NCI-H345 (cell line): ENCODE measurements at regions not wholly inside any gene's neighbourhood (a gene's known extent, or its start where the extent isn't known, plus 50 kb on each side); places are given as distances from the start of the nearest gene placed in this dataset.

Experiments
- DNase-seq: peaks from one replicate; lab custom pipeline; 2025; lab: John Stamatoyannopoulos, UW

DNA sequence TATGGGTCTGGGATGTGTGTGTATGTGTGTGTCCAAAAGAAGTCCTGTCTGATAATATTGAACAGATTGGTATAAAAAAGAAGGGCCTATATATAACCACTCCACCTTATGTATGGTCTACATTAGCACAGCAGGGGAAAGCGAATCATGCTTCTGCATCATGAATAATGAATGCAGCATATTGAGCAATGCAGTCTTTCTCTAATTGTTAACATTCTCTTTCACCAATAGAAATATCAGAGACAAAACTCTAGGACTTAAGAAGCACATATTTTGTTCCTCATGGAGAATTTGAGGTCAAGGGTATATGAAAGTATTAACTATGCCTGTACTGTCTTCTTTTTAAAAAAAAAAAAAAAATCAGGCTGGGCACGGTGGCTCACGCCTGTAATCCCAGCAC lies 264.3 kb upstream of the NOCT start:
- DNase-seq, result no peak

DNA sequence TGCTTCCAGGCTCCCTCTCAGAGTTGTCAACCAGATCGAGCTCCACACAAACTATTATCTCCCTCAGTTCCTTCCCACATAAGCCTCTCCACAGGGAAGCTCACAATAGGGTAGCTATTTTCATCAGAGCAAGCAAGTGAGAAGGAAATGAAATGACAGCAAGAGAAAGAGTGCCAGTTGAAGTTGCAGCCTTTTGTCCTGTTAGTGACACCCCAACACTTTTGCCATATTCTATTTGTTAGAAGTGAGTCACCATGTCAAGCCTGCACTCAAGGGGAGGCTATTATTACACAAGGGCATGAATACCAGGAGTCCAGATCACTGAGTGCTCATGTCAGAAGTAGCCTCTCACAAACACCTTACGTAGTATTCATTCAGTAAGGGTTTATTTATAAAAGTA lies 266.3 kb upstream of the NOCT start:
- no peak for DNase-seq

DNA sequence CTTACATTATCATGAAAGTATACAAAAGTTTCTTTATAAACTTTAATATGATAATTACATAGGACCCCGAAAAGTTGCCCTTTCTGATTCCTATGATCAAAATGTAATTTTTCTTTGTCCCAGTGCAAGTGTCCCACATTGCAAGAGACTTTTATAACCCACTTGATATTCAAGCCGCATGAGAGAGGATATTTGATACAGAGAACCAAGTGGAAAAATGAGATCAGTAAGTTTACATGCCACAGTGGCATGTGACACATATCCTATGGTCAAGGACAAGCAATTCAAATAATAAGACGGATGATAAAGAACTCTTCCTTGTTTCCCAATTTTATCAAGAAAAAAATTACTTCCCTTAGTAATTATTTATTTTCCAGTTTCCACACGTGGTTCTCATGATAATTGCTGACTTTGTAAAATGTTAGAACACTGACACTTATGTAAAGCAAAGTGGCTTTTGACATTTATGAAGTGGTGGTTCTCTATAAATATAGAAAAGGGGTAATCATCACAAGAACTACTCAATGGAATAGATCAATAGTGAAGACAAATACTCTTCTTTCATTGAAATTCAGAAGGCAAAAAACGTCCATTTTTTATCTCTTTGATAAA lies 273.7 kb upstream of the NOCT start:
- no peak for DNase-seq

DNA sequence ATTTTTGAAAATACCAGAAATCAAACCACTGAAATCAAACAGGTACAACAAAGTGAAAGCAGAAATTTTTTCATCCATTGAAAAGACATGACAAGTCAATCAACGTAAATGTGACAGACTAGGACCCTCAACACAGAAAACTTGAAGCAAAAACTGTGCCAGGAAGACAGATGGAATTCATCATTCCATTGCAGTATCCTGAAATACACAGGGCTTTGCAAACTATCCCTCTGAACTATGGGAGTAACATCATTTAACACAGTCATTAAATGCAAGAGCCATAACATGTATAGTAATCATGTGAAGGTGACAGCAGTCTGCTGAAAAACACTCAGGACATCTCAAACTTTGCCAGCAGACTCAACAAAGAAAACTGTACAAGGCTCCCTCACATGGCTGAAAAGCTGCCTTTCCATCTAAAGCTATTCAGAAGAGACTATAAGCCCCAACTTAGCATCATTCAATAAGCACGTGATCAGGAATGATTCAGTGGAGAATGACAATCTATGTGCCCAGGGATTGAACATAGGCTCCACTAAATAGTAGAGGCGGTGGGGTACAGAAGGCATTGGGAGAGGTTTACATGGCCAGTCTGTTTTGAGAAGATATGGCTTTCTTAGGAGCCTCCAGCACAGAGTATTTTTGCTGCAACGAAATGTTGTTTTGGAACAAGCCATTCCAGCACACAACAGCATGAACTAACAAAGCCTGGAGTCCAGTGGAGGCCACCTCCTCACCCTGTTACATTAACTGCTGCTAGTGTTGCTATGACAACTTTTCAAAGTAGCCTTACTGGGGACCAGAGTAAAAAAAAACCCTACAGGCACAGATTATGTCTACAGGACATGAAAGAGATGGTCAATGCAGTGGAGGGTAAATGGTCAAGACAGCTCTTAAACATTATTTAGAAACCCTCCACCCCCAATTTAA lies 274.5 kb upstream of the NOCT start:
- no peak for DNase-seq

DNA sequence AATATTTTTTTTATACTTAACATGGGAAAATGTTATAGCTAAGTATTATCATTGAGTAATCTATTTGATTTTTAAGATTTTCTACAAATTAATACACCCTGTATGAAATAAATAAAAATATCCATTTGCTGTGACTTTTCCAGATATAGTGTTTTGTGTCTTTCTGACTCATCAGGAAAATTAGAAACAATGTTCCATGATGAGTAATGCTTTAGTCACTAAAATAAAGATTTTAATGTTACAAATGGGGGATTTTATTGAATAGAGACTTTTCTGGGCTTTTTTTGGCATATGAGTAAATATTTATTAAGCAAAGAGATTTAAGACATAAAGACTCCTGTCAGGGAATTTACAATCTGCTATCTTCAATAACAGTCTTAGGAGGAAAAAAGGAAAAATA lies 279.2 kb upstream of the NOCT start:
- DNase-seq, result no peak

DNA sequence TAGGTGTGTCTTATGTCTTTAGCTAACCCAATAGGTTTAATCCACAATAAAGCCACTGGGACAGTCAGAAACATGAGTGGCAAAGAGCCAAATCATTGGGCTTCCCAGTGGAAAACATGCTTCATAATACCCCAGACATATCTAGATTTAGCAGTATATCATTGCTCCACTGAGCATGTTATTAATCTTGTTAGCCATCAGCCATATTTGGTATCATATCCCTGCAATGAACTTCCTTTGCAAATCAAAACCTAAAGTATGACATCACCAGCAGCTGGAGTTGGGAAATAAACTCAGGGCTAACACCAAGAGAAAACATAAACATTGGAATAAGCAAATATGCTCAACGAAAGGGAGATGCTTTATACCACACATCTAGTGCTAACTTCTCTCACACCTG lies 280.8 kb upstream of the NOCT start:
- no peak for DNase-seq

DNA sequence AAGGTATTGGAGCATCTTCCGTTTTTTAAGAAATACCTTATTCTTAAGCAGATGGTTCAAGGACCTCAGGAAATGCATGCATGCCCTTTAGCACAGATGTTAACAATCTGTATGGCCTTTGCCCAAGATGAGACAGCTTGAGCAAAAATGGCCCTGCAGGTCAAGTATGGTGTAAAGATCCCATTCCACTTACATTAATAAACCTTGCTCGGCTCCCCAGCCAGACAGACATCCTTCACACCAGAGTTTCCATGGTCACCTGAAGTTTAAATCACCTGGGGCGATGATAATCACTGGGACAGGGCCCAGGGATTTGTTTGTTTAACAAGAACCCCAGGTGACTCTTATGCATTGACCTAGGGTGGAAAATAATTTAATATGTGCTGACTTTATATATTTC lies 287.0 kb upstream of the NOCT start:
- DNase-seq, result no peak

DNA sequence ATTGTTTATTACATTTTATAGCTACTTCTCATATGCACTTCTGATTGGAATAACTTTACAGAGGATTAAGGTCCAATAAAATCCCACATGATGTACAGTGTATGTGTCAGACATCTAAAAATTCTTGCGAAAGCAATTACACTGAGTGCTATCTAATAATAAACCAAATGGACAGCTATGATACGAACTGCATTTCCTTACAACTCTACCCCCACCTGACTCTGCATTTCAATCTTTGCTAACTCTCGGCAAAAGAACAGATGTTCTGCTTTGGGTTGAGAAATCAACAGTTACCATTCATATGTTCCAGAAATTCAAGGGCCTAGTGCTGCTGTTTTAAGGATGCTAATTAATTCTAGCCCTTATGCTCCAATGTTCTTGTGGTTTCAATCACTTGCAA lies 287.9 kb upstream of the NOCT start:
- no peak for DNase-seq

DNA sequence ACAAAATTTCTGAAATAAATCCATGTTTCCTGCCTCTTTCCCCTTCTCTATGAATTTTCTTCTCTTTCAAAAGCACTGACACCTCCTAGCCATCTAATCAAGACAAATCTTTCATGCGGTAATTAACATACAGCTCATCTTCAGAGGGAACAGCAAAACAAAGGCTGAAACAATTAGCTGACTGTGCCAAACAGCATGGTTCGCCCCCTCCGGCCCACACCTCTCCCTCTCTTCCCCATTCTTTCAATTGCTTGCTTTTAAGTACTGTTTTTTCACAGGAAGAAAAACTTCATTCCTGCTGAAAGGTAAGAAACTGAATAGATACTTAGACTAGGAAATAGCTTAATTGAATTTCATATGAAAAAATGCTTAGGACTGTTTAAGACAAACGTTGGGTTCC lies 291.1 kb upstream of the NOCT start:
- DNase-seq, result no peak

DNA sequence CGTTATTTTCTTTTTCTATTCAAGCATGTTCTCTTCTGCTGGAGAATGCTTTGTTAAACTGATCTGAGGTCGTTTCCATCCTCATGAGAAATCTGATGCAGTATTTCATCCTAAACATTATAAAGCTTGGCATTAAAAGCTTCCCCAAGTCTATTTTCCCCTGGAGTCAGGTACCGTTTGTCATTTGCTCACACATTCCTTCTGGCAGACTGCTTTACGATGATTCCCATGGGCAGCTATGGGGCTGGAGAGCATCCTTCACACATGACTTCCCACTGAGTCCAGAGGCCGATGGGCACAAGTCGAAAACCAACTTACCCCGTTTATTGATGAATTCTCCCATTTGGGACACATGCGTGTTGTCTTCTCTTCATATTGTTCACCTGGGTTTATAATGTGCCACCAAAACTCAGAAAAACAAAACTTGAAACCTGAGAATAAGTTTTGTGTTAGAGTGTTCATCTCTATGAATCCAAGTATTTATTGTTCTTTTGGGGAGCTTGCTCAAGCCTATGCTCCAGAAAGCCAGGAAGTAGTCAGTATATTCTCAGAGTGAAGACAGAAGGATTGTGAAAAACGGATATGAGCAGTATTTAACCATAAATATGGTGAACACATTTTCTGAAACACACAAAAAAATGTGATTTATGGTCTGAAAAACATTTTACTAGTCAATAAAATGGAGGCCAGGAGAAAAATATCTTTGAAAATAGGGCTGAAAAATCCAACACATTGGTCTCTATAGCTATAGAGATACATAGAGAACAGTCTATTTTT lies 298.8 kb upstream of the NOCT start:
- DNase-seq, result no peak

DNA sequence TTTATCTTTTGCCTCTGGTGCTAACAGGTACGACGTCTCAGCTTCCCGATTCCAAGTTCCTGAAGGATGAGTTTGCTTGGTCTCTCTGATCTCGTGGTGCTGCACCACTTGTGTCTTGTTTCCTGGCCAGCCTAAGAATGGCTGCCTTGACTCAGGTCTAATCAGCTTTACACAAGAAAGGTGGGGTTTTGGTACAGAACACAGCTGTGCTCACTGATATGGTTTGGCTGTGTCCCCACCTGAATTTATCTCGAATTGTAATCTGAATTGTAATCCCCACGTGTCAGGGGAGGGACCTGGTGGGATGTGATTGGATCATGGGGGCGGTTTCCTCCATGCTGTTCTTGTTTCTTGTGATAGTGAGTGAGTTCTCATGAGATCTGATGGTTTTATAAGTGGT lies 305.3 kb upstream of the NOCT start:
- DNase-seq, result no peak

DNA sequence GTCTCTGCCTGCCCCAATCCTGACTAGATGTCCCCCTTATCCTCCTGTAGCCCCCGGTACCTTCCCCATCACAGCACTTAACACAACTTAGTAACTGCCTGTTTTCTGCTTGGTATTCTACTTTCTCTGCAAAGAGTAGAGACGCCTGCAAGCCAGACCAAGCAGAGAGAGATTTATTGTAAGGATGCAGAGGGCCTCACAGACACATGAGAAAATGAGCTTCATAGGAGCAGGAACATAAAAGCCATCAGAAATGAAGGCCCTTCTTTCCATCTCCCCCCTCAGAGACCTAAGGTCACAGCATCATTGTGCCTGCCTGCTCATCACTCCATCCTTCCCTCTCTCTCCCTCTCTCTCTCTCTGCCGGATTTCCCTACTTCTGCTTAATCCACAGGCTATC lies 305.7 kb upstream of the NOCT start:
- no peak for DNase-seq

DNA sequence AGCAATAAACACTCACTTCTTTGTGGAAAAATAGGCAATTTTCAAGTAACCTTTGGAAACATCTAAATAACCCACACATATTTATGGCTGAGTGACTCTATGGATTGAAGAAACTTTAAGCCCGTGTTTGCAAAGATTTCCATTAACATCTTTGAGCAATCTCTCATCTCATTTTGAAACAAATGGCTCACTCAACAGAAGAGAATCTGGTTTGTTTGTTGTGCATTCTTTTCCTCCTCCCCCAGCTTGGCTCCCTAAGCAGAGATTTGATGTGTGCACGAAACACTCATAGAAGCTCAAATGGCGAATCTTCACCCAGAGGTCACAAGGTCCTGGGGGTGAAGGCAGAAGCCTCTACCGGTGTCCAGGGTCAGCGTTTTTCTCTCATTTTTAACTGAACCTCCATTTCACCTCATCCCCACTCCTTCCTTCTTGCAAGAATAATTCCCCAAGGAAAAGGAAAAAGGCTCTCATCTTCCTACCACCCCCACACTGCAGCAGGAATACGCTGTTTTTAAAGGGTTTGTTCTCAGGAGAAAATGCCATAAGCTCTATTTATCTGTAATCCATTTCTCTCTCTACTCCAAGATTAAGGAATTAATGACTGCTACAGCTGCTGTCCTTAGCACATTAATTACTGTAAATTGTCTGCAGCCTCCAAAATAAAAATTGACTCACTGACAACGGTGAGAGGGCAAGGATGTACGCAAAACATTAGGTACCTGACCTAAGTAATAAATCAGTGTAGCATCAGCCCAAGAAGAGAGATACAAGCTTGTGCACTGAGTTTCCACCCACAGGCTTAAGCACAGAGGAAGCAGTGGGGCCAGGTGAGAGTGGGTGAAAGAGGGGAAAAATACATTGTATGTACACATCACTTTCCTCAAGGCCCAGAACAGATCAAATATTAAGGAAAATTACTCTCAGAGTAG lies 307.6 kb upstream of the NOCT start:
- DNase-seq, result no peak

DNA sequence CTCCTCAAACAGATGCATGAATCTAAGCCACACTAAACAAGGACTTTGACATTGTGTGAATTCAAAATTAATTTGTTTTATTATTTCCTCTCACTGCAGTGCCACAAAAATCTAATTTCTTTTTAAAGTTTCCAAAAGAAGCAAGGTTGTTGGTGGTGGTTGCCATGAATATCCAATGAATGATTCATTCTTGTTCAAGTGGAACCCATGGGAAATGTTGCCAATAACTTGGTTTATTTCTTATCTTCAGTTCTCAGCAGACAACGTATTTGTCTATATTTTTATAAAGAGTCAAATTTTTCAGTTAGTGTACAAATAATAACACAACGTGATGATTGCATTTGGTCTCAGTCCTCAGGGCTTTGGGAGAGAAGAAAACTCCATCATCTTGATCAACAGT lies 309.4 kb upstream of the NOCT start:
- DNase-seq, result no peak

DNA sequence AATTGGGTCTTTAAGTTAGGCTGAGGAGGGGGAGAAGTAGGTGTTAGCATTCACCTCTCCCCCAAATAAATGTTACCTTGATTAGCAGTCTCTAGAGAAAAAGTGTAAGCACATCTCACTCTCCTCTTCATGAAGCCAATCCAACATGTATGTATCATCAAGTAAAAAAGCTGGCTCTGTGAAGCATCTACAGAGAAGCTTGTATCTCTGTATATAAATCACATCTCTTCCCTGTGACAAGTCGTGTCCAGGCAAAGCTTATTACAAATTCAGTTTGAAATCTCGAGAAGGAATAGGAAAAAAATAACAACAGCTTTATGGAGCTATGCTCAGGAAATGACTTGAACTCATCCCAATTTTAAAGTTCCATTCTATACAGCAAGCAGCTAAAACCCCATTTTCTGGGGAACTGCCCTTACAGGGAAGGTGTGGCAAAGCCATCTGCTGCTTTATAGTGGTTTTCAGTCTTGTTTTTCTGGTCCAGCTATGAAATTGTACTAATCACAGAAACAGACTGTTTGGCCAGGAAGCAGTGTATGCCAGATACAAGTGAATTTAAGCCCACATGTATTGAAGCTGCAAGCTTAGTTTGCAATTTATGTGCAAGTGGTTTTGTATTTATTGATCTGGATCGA lies 313.3 kb upstream of the NOCT start:
- DNase-seq, result no peak

DNA sequence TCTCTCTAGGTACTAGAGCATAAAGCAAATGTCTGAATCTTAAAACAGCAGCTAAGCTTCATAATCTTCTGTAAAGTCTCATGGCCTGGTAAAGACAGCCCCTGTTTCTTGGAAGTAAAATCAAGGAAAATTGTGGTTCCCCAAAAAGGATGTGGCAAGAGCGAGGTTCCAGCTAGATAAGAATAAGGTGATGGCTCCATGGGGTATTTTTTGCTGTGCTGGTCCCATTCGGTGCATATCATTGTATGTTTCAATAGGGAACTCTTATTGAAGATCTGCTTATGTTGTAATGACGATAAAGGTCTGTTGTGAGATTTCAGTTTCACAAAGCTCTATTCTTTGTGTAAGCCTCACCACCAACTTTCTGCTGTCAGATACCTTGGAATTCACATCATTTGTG lies 316.9 kb upstream of the NOCT start:
- DNase-seq, result no peak

DNA sequence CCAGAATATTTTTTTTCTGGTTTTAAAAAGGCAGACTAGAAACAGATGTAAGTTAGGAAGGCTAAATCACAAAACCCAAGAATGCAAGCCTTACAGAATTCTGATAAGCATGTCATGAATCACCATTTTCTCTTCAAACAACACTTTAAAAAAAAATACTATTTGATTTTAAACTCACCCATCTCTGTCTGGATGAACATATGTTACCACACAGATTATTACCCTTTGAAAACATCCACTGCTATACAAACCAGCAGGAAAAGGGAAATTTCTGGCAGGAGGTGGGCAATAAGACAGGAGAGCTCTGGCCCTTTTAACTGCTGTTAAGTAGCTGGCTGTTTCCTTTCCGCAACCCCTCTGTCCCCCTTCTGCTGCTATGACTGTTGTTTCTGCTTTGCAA lies 317.7 kb upstream of the NOCT start:
- DNase-seq, result no peak

DNA sequence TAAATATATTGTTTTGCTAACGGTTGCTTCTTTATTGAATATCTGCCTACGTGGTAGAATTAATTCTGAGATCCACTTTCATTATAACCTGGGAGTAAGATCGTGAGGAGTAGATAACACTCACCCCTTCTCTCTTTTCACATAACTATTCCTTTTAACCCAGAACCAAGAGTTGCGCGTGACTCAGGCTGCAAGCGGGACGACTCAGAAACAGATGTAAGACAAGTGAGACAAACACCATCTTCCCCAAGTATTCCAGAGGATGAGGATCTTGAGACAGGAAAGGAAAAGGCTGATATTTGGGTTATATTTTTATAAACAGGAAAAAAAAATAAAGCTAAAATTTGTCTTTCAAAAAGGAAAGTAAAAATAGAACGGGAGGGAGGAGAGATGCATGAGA lies 318.8 kb upstream of the NOCT start:
- DNase-seq, result no peak

DNA sequence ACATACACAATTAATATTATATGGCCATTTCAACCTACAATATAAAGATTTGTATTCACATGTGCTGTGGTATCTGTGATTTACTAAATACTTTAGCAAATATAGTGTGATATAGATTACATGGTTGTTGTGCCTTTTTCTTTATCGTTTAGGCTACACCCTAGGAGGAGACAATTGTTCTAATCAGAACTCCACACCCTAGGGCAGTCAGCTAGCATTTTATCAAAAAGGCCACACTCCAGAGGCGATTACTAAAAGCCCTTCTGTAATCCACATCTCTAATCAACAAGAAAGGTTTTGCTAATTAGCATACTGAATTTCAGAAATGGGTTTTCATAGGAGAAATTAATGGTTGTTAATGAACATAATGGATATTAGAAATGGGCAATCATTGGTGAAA lies 319.5 kb upstream of the NOCT start:
- no peak for DNase-seq

DNA sequence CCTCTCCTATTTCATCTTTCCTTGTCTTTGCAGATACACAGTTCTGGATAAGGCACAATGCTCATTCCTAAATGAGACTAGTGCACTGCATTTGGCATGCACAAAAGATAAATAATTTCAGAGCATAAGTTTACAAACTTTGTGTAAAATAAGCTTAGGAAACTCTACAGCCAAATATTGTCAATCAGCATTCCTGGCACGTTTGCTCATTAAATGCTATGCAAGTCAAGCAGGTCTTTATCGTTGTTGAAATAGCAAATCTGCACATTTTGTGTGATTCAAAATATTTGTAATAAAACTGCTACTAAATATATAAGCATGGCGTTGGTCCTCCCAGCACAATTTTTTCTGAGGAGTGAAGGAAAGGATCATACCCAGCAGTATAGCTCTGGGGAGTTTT lies 322.1 kb upstream of the NOCT start:
- no peak for DNase-seq

DNA sequence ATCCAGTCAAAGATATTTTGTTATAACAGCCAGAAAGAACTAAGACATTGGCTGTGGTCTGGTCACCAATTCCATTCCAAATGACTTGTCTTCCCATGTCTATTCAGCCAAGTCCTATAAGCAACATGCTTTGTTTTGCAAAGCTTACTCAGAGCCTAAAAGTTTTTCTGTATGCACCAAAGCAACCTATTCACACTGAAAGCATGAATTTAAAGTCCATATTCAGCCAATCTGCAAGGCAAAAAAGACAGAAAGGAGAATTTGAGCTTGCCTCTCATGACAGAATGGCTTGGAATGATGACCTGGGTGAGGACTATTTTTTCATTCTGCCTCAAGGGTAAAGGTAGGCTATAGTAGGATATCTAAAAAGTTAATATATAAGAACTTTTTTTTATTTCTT lies 323.2 kb upstream of the NOCT start:
- no peak for DNase-seq
